ENCODE measurements at regions not wholly inside any gene's neighbourhood (a gene's known extent, or its start where the extent isn't known, plus 50 kb on each side); places are given as distances from the start of the nearest gene placed in this dataset.
"Not testable (repeated sequence)": the region's sequence is repeated elsewhere in the genome, so short reads cannot be mapped to it uniquely, and the experiment has no call there.

DNA sequence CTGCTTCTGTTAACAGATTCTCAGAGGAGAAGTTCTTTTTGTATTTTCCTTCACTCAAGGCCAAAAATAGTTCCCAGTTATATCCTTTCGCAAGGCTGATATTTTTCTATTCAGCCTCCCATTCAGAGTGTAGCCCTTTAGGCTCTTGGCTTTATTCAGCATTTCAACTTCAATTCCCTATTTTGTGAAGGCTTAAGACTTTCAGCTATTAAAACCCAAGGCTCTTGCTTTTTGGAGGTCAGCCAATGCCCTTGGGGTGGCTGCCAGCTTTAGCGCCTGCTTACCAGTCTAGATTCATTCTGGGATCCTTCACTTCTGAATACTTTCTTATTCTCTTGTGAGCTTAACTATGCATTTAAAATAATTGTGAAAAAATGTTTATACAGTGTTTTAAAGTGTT lies 57.3 kb upstream of the ADGRA3 start:
- no peak for DNase-seq (ENCODE audit: low read depth in 2 of 2)

DNA sequence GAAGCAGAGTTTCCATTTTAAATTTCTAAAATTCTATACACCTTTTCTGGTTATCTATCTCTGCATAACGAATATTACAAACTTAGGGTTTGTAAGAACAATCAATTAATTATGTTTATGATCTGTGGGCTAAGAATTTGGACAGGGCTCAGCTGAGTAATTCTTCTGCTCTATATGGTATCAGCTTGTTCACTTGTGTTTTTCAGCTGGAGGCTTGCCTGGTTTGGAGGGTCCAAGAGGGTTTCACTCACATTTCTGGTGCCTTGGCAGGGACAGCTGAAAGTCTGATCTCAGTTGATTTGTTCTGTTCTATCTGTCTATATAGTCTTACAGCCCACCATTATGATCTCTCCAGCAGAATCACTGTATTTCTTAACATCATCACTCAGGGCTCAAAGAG lies 57.8 kb upstream of the ADGRA3 start:
- no peak for DNase-seq (ENCODE audit: low read depth in 2 of 2)

DNA sequence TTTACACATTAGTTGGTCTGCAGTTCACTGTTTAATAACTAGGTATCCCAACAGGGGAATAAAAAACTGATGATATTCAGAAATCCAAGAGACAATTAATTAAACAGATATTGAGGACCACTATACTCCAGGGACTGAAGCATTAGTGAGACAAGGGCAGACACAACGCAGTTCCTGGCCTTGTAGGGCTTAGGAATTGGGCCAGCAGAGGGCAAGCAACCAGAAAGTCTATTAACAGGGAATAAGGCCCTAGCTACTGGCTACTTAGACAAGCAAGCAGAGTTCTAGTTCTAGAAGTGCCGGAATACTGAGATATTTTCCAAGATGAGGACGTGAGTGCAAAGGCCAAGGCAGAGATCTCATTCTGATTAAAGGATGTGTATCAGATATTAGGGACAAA lies 58.6 kb upstream of the ADGRA3 start:
- DNase-seq (ENCODE audit: low read depth in 2 of 2), result no peak

DNA sequence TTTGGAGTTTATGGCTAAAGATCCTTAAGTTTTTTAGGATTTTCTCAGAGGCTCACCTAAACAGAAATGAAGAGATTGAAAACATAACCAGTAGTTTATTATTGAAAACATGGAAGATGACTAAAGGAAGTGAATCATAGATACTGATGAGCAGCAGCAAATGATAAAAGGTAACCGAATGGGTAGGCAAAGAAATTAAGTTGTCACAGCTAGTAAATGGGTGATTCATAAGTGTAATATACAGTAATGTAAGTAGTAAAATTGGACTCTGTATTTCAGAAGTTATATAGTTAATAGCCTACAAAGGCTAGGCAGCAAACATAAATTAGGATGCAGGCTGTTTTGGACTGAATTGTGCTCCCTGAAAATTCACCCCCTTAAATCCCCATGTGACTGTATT lies 59.0 kb upstream of the ADGRA3 start:
- no peak for DNase-seq (ENCODE audit: low read depth in 2 of 2)

DNA sequence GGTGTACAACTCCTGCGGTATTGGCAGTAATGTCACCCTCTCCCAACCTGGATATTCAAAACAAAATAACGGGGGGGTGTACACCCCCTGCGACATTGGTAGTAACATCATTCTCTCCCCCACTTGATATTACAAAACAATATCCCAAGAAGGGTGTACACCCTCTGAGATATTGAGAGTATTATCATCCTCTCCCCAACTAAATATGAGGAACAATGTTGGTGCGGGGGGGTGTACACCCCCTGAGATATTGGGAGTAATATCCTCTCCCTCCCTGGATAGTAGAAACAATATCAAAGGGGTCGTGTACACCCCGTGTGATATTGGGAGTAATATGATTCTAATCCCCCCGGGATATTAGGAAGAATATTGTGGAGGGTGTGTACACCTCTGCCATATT lies 71.4 kb upstream of the ADGRA3 start:
- DNase-seq (ENCODE audit: low read depth in 2 of 2), result no peak

DNA sequence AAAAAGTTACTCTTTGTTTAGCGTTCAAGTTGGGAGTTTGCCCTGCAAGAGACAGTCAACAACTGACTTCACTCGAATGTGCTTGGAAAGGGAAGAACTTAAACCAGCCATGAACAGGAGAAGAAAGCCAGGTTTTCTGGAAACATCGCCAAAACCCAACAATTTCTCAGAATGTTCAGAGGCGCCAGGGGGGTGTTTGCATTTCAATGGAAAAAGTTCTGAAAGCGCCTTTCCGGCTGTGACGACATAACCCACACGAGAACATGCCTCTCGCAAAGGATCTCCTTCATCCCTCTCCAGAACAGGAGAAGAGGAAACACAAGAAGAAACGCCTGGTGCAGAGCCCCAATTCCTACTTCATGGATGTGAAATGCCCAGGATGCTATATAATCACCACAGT lies 78.1 kb upstream of the ADGRA3 start:
- no peak for DNase-seq (ENCODE audit: low read depth in 2 of 2)

DNA sequence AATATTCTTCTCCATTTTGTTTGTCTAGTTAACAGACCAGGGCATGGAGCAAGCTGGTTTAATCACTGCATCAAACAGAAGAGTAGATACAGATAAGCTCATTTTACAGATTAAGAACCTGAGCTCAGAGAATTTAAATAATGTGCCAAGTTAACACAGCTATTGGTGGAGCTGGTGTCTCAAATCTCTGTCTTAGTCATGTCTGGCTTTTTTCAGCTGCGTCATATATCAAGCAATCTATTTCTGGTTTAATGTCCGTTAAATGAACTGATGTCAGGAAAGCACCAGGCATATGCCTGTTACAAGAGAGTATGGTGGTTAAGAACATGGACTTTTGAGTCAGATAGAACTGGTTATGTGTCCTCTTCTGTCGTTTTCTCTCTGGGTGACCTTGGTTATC lies 79.8 kb upstream of the ADGRA3 start:
- DNase-seq (ENCODE audit: low read depth in 2 of 2), result no peak

DNA sequence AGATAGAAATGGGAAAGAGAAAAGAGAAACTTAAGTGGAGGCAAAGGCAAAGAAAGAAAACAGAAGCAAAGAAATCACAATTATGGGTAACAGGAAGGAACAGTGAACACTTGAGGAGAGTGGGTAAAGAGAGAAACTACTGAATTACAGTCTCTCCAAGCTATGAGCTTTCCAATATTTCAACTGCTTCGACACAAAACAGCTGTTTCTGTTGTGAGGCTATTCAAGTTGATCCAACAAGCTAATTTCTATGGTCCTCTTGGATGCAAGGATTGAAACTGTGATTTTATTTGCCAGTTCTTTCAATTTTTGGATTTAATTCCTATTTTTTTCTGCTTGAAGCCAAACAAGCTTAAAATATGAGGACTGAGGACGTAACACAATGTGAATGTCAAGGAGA lies 80.5 kb upstream of the ADGRA3 start:
- no peak for DNase-seq (ENCODE audit: low read depth in 2 of 2)

DNA sequence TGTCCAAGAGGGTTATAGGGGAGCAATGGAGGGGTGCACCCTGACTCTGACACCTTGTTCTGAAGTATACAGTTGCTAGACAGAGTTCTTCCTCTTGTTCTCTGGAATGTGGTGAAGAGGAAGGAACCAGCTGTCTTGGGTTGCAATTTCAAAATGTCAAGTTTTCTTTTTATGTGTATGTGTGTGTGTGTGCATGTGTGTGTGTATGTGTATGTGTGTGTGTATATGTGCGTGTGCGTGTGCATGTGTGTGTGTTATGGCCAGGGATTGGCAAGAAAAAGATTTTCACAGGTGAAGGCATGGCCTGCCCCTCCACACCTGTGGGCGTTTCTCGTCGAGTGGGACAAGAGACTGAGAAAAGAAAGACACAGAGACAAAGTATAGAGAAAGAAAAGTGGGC lies 81.6 kb upstream of the ADGRA3 start:
- no peak for DNase-seq (ENCODE audit: low read depth in 2 of 2)

DNA sequence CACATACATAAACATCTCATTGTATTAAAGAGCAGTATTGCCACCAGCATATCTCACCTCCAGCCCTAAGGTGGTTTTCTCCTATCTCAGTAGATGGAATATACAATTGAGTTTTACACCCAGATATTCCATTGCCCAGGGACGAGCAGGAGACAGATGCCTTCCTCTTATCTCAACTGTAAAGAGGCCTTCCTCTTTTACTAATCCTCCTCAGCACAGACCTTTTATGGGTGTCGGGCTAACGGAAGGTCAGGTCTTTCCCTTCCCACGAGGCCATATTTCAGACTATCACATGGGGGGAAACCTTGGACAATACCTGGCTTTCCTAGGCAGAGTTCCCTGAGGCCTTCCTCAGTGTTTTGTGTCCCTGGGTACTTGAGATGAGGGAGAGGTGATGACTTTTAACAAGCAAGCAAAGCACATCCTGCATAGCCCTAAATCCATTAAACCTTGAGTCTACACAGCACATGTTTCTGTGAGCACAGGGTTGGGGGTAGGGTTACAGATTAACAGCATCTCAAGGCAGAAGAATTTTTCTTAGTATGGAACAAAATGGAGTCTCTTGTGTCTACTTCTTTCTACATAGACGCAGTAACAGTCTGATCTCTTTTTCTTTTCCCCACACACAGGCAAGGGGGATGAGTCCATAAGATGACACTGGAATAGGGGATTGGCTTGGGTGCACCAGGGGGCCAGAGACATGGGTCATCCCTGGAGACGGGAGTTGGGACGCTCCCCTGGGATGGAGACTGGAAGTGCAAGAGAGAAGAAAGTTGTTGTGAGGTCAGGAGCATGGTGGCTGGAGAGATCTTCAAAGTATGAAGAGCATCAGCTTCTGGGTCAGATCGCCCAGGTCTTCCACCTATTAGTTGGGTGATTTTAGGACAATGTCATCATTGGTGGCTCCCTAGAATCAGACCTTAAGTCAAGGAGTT lies 82.5 kb upstream of the ADGRA3 start:
- DNase-seq (ENCODE audit: low read depth in 2 of 2), result not testable (repeated sequence)

DNA sequence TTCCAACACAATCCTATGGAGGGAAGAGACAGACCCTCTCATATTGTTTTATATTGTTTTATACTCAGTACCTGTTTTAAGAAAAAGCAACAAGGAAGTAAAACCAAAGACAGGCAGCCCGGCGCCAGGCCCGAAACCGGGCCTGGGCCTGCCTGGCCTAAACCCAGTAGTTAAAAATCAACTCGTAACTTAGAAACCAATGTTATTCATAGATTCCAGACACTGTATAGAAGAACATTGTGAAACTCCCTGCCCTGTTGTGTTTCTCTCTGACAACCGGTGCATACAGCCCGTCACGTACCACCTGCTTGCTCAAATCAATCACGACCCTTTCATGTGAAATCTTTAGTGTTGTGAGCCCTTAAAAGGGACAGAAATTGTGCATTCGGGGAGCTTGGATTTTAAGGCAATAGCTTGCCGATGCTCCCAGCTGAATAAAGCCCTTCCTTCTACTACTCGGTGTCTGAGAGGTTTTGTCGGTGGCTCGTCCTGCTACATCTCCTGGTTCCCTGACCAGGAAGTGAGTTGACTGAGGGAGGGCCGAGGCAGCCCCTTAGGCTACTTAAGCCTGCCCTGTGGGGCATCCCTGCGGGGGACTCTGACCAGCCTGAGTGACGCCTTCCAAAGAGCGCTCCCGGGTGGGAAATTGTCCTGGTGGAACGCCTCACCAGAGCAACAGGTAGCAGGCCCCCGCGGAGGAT lies 83.5 kb upstream of the ADGRA3 start:
- DNase-seq (ENCODE audit: low read depth in 2 of 2), result not testable (repeated sequence)

DNA sequence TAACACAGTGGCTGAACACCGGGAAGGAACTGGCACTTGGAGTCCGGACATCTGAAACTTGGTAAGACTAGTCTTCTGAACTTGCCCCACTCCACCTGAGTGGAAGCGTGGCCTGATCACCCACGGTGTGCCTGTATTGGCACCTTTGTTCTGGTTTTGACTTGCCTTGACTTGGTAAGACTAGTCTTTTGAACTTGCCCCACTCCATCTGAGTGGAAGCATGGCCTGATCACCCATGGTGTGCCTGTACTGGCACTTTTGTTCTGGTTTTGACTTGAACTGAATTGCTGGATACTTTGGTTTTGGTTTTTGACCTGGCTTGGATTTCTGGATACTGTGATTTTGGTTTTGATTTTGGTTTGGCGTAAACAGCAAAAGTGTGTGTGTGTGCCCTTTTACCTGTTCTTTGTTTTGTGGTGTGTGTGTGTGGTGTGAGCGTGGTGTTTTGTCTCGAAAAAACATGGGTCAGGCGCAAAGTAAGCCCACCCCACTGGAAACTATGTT lies 84.1 kb upstream of the ADGRA3 start:
- DNase-seq (ENCODE audit: low read depth in 2 of 2), result not testable (repeated sequence)

DNA sequence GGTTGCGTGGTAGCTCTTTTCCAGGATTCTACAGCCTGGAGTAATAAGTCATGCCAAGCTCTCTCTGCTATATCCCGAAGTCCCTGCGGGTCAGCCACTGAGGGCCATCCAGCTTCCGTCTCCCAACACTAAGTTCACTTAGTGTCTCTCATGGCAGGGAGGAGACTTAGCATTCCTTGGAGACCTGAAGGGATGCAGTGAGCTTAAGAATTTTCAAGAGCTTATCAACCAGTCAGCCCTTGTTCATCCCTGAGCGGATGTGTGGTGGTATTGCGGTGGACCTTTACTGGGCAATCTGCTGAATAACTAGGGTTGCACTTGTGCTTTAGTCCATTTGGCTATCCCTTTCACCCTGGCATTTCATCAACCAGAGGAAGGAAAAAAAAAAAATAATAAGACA lies 85.8 kb upstream of the ADGRA3 start:
- not testable (repeated sequence) for DNase-seq (ENCODE audit: low read depth in 2 of 2)

DNA sequence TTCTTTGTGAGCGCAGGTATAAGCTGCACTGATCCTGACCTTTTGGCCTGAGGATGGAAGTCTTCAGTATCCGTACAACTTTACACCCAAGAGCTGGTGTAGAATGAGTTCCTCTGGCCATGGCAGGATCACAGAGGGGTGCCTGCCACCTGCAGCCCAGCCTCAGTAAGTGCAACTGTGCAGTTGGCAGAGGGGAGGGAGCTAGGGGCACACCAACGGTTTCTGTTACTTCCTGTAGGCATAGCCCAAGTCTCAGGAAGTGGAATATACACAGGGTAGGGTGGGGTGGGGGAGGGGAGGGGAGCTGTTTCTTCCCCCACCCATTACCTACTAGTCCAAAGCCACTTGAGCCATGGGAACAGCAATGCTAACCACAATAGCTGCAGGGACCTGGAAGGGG lies 85.4 kb upstream of the GBA3 start:
- peak; percentile 24 to 38 for DNase-seq (ENCODE audit: low read depth in 2 of 2)

DNA sequence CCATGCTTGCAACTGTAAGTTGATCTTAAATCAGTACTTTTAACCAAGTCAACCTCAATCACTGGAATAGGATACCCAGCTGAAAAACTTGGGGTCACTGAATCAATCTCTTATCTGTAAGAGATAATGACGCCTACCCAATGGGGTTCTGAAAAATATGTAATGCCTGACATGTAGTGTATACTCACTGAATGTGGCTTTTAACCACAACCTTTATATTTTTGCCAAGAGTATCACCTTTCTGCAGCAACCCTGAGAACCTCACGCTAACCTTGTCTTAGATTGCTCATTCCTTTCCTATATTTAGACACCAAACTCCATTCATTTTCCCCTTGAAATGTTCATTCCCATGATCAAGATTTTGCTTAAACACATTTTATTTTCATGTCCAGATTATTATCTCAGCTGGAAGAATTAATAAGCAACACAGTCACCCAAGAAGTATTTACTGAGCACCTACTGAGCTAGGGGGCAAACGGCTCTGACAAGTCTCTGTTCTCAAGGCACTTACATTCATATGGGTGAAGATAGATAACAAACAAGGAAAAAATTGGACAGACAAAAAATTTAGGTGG lies 82.7 kb upstream of the GBA3 start:
- DNase-seq (ENCODE audit: low read depth in 2 of 2), result not testable (repeated sequence)

DNA sequence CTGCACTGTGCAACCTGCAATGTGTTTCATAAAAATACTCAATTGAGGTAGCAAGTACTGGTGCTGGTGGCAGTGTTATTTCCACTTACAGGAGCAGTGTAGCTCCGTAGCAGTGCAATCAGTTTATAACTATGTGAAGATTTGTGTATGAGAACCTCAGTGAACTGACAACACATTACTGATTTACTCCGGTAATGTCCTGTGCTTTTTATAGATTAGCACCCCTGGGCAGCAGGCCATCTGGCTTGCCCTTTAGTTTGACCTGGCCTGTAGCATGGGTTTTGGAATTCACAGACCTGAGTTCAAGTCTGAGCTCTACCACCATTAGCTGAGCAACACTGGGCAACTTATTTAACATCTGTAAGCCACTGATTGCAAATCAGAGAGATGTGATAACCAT lies 78.6 kb upstream of the GBA3 start:
- DNase-seq (ENCODE audit: low read depth in 2 of 2), result no peak

DNA sequence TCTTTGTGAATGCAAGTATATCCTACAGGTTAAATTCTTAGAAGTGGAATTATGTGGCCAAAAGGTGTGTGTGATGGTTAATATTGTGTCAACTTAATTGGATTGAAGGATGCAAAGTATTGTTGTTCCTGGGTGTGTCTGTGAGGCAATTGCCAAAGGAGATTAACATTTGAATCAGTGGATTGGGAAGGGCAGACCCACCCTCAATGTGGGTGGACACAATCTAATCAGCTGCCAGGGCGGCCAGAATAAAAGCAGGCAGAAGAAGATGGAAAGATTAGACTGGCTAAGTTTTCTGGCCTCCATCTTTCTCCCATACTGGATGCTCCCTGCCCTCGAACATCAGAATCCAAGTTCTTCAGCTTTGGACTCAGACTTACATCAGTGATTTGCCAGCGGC lies 76.2 kb upstream of the GBA3 start:
- DNase-seq (ENCODE audit: low read depth in 2 of 2), result no peak

DNA sequence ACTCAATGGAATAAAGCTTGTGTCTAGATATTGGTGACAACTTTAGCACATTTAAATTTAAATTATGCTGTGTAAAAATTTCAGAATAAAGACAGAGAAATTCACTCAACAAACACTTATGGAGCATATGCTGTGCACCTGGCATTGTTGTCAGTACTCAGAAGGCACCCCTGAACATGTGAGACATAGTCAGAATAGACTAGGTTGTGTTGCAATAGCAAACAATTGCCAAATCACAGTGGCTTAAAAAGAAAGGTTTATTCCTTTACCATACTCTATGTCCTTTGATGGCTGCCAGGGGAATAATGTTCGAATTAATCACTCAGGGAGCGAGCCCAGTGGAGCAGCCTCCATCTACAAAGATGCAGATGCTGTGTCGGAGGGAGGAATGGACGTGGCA lies 72.6 kb upstream of the GBA3 start:
- not testable (repeated sequence) for DNase-seq (ENCODE audit: low read depth in 2 of 2)

DNA sequence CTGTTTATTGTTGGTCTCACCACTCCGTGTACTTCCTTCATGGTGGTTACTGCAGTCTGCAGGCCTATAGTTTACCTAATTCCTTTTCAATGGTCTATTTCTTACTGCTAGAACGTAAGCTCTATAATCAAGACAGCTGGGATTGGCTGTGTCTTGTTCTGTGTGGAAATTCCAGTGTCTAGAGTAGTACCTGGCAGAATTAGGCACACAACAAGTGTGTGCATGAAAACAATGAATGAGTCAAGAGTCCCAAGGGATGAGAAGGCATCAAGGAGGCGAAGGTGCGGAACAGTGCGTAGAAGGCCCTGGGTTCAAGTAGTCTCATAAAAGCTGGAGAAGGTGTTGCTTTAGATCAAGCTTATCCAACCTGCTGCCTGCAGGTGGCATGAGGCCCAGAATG lies 70.8 kb upstream of the GBA3 start:
- DNase-seq (ENCODE audit: low read depth in 2 of 2), result not testable (repeated sequence)

DNA sequence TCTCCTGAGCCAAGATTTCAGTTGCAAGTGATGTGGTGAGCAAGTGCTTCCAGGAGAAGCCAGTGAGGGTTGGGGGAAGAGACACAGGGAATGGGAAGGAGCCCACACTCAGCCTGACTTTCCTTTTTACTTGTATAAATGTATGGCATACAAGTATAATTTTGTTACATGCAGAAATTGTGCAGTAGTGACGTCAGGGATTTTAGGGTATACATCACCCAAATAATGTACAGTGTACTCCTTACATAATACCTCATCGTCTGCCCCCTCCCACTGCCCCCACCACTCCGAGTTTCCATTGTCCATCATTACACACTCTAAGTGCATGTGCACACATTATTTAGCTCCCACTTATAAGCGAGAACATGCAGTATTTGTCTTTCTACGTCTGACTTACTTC lies 68.7 kb upstream of the GBA3 start:
- DNase-seq (ENCODE audit: low read depth in 2 of 2), result not testable (repeated sequence)

DNA sequence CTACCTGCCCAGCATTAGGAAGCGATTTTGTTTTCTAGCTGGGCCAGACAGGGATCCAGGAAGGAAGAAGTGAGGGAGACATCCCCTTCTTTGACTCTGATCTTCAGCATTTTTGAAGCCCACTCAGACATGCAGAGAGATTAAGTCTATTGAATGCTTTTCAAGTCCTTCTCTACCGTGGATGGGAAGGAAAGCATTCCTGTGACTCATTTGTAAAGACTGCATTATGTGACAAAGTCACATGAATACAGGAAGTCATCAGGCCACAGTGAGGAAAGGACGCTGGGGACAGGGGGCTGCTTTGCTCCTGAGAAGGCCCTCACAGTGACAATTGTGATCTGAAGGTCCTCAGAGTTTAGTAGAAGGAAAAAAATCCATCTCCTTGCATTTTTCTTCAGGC lies 67.4 kb upstream of the GBA3 start:
- DNase-seq (ENCODE audit: low read depth in 2 of 2), result no peak

DNA sequence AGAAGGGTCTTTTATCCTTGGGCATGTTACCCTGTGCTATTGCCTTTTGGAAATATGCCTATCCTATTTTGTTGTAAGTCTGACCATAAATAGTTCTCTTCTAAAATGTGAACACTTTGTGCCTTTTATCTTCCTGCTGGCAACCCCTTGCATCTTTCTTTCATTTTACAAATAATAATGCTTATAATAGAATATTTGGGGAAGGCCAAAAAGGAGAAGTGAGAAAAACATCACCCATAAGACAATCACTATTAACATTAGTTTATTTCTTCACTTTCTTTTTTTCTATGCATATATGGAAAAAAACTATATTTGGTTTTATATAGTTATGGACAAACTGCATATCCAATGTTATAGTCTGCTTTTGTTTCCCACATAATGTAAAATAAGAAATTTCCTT lies 64.9 kb upstream of the GBA3 start:
- DNase-seq (ENCODE audit: low read depth in 2 of 2), result not testable (repeated sequence)

Measured in stimulated activated CD4-positive, alpha-beta T cell treated with anti-CD3 and anti-CD28 coated beads, Interleukin-15, amount 100 ng/mL, for 48 hours (primary cell).